WTC11 (cell line): ENCODE measurements at regions not wholly inside any gene's neighbourhood (a gene's known extent, or its start where the extent isn't known, plus 50 kb on each side); places are given as distances from the start of the nearest gene placed in this dataset.
"Not testable (repeated sequence)": the region's sequence is repeated elsewhere in the genome, so short reads cannot be mapped to it uniquely, and the experiment has no call there.

ENCODE experiments used
- ATAC-seq: fragments of 200-7000 bp; cut with Tn5 transposase; 2 replicates; pipeline ENCODE4 v1.10.0; 2021; ENCODE audit warnings: mild to moderate bottlenecking, moderate library complexity
- CTCF ChIA-PET: fragments of 300-600 bp; sonication (Branson Sonifier 250); formaldehyde crosslinking; loops from one replicate; lab custom pipeline; 2021; ENCODE audit warnings: antibody characterized with exemption; lab: Charles Lee
- POLR2A ChIA-PET: fragments of 350-600 bp; sonication (Branson Sonifier 250); formaldehyde crosslinking; loops from one replicate; lab custom pipeline; 2021; ENCODE audit warnings: antibody characterized with exemption; lab: Charles Lee
- DNase-seq: peaks from one replicate; pipeline ENCODE4 v3.0.0; 2021; ENCODE audit warnings: low spot score
- H3K27ac Mint-ChIP-seq: 2 replicates; pipeline ENCODE4 v1.8.0; 2021; ENCODE audit warnings: mixed read lengths
- H3K27me3 Mint-ChIP-seq: 2 replicates; pipeline ENCODE4 v1.8.0; 2021; ENCODE audit warnings: low read depth, mild to moderate bottlenecking, moderate library complexity, mixed read lengths
- H3K36me3 Mint-ChIP-seq: 2 replicates; pipeline ENCODE4 v1.8.0; 2021; ENCODE audit warnings: mixed read lengths
- H3K4me1 Mint-ChIP-seq: 2 replicates; pipeline ENCODE4 v1.8.0; 2022; ENCODE audit warnings: mixed read lengths
- H3K4me3 Mint-ChIP-seq: 2 replicates; pipeline ENCODE4 v1.8.0; 2021; ENCODE audit warnings: mild to moderate bottlenecking, moderate library complexity, mixed read lengths
- H3K9me3 Mint-ChIP-seq: 2 replicates; pipeline ENCODE4 v1.8.0; 2021; ENCODE audit warnings: mixed read lengths
- ATF1 ChIP-seq: sonication (generic); formaldehyde crosslinking; IDR thresholded peaks from 2 replicates; pipeline ENCODE4 v1.8.1; 2023; ENCODE audit warnings: mild to moderate bottlenecking, moderate library complexity, missing genetic modification reagents
- CBFB ChIP-seq: sonication (generic); formaldehyde crosslinking; IDR thresholded peaks from 2 replicates; pipeline ENCODE4 v1.8.1; 2022; ENCODE audit warnings: mild to moderate bottlenecking, low read depth, missing genetic modification reagents
- E2F1 ChIP-seq: sonication (generic); formaldehyde crosslinking; IDR thresholded peaks from 2 replicates; pipeline ENCODE4 v1.8.0; 2022; ENCODE audit warnings: mild to moderate bottlenecking, missing genetic modification reagents
- FOXK1 ChIP-seq: sonication (generic); formaldehyde crosslinking; IDR thresholded peaks from 2 replicates; pipeline ENCODE4 v1.8.0; 2022; ENCODE audit warnings: mild to moderate bottlenecking, moderate library complexity, missing genetic modification reagents
- FOXP1 ChIP-seq: sonication (generic); formaldehyde crosslinking; IDR thresholded peaks from 2 replicates; pipeline ENCODE4 v1.8.0; 2022; ENCODE audit warnings: missing genetic modification reagents, mild to moderate bottlenecking, moderate library complexity, borderline replicate concordance
- IRF2 ChIP-seq: sonication (generic); formaldehyde crosslinking; IDR thresholded peaks from 2 replicates; pipeline ENCODE4 v1.8.0; 2022; ENCODE audit warnings: low read depth, missing genetic modification reagents, borderline replicate concordance
- JUN ChIP-seq: sonication (generic); formaldehyde crosslinking; IDR thresholded peaks from 2 replicates; pipeline ENCODE4 v1.8.0; 2023; ENCODE audit warnings: mild to moderate bottlenecking, missing genetic modification reagents
- NFATC4 ChIP-seq: fragments of 250-450 bp; sonication (Bioruptor Pico); IDR thresholded peaks from 2 replicates; pipeline ENCODE4 v1.9.0; 2021; ENCODE audit warnings: mild to moderate bottlenecking
- PRRX2 ChIP-seq: fragments of 250-450 bp; sonication (Bioruptor Pico); IDR thresholded peaks from 2 replicates; pipeline ENCODE4 v1.8.0; 2021; ENCODE audit warnings: mild to moderate bottlenecking
- SMAD3 ChIP-seq: sonication (generic); formaldehyde crosslinking; IDR thresholded peaks from 2 replicates; pipeline ENCODE4 v1.8.0; 2022; ENCODE audit warnings: missing genetic modification reagents, mild to moderate bottlenecking, borderline replicate concordance
- SMAD4 ChIP-seq: sonication (generic); formaldehyde crosslinking; IDR thresholded peaks from 2 replicates; pipeline ENCODE4 v1.8.0; 2022; ENCODE audit warnings: mild to moderate bottlenecking, missing genetic modification reagents
- ZBTB21 ChIP-seq: sonication (generic); formaldehyde crosslinking; IDR thresholded peaks from 2 replicates; pipeline ENCODE4 v1.8.1; 2023; ENCODE audit warnings: mild to moderate bottlenecking, missing genetic modification reagents, borderline replicate concordance
- ZMAT4 ChIP-seq: fragments of 250-450 bp; sonication (Bioruptor Pico); IDR thresholded peaks from 2 replicates; pipeline ENCODE4 v1.9.0; 2021; ENCODE audit warnings: mild to moderate bottlenecking
- ZNF219 ChIP-seq: sonication (generic); formaldehyde crosslinking; IDR thresholded peaks from 2 replicates; pipeline ENCODE4 v1.8.0; 2023; ENCODE audit warnings: missing genetic modification reagents, mild to moderate bottlenecking, borderline replicate concordance
- ZNF232 ChIP-seq: sonication (generic); formaldehyde crosslinking; IDR thresholded peaks from 2 replicates; pipeline ENCODE4 v1.8.0; 2022; ENCODE audit warnings: mild to moderate bottlenecking, missing genetic modification reagents
- ZNF423 ChIP-seq: fragments of 250-450 bp; sonication (Bioruptor Pico); IDR thresholded peaks from 2 replicates; pipeline ENCODE4 v2.1.2; 2022; ENCODE audit warnings: mild to moderate bottlenecking, moderate library complexity
- ZNF671 ChIP-seq: fragments of 250-450 bp; sonication (Bioruptor Pico); IDR thresholded peaks from 2 replicates; pipeline ENCODE4 v1.8.0; 2021; ENCODE audit warnings: mild to moderate bottlenecking
- TF ChIP-seq, protein P1 (sequence below): sonication (generic); formaldehyde crosslinking; IDR thresholded peaks from 2 replicates; pipeline ENCODE4 v1.8.1; 2023; ENCODE audit warnings: mild to moderate bottlenecking, moderate library complexity, missing genetic modification reagents
- TF ChIP-seq, protein P2 (sequence below): fragments of 250-450 bp; sonication (Bioruptor Pico); IDR thresholded peaks from 2 replicates; pipeline ENCODE4 v1.9.0; 2021; ENCODE audit warnings: mild to moderate bottlenecking, borderline replicate concordance

DNA sequence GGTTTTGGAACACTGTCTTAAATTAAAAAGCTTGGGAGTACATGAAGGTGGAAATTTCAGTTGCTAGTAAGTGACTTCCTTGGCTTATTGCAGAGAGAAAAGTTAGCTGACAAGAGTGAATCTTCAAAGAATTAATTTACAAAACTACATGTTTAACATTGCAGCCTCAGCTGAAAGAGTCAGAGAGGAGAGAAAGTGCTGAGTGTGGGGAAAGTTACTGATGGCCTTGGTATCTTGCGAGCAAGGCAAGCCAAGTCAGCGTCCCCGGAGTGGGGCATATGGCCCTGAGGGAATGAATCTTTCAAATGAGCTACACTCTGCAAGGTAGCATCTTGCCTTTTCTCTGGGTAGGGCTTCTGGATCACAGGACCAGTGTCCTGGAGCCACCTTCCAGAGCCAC is 131.3 kb downstream of the LPIN1 start:
- peaks cover 3% of the 10 kb centered on the region; the same call in 1 of the 2 replicates for H3K4me1 Mint-ChIP-seq
- CTCF ChIA-PET, result no interaction called here
- H3K4me3 Mint-ChIP-seq, result no peak overlapping the region
- H3K36me3 Mint-ChIP-seq, result peaks cover 5% of the 10 kb centered on the region
- TF ChIP-seq IRF2 (no peak), JUN (CRISPR knock-in tag) (no peak), ZBTB21 (CRISPR knock-in tag) (no peak), SMAD3 (no peak), ZMAT4 (CRISPR knock-in tag) (no peak), PRRX2 (no peak), ZNF423 (no peak), E2F1 (CRISPR knock-in tag) (no peak), ATF1 (CRISPR knock-in tag) (no peak), NFATC4 (CRISPR knock-in tag) (no peak), ZNF232 (CRISPR knock-in tag) (no peak), CBFB (CRISPR knock-in tag) (no peak), ZNF671 (CRISPR knock-in tag) (no peak), FOXK1 (CRISPR knock-in tag) (no peak), ZNF219 (no peak), SMAD4 (CRISPR knock-in tag) (no peak), FOXP1 (CRISPR knock-in tag) (no peak)
- TF ChIP-seq, protein P1, sequence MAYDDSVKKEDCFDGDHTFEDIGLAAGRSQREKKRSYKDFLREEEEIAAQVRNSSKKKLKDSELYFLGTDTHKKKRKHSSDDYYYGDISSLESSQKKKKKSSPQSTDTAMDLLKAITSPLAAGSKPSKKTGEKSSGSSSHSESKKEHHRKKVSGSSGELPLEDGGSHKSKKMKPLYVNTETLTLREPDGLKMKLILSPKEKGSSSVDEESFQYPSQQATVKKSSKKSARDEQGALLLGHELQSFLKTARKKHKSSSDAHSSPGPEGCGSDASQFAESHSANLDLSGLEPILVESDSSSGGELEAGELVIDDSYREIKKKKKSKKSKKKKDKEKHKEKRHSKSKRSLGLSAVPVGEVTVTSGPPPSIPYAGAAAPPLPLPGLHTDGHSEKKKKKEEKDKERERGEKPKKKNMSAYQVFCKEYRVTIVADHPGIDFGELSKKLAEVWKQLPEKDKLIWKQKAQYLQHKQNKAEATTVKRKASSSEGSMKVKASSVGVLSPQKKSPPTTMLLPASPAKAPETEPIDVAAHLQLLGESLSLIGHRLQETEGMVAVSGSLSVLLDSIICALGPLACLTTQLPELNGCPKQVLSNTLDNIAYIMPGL (CRISPR knock-in tag), result no peak
- TF ChIP-seq, protein P2, sequence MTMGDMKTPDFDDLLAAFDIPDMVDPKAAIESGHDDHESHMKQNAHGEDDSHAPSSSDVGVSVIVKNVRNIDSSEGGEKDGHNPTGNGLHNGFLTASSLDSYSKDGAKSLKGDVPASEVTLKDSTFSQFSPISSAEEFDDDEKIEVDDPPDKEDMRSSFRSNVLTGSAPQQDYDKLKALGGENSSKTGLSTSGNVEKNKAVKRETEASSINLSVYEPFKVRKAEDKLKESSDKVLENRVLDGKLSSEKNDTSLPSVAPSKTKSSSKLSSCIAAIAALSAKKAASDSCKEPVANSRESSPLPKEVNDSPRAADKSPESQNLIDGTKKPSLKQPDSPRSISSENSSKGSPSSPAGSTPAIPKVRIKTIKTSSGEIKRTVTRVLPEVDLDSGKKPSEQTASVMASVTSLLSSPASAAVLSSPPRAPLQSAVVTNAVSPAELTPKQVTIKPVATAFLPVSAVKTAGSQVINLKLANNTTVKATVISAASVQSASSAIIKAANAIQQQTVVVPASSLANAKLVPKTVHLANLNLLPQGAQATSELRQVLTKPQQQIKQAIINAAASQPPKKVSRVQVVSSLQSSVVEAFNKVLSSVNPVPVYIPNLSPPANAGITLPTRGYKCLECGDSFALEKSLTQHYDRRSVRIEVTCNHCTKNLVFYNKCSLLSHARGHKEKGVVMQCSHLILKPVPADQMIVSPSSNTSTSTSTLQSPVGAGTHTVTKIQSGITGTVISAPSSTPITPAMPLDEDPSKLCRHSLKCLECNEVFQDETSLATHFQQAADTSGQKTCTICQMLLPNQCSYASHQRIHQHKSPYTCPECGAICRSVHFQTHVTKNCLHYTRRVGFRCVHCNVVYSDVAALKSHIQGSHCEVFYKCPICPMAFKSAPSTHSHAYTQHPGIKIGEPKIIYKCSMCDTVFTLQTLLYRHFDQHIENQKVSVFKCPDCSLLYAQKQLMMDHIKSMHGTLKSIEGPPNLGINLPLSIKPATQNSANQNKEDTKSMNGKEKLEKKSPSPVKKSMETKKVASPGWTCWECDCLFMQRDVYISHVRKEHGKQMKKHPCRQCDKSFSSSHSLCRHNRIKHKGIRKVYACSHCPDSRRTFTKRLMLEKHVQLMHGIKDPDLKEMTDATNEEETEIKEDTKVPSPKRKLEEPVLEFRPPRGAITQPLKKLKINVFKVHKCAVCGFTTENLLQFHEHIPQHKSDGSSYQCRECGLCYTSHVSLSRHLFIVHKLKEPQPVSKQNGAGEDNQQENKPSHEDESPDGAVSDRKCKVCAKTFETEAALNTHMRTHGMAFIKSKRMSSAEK (CRISPR knock-in tag), result no peak
- POLR2A ChIA-PET, result no interaction called here
- DNase-seq, result no peak
- H3K27me3 Mint-ChIP-seq, result no peaks in the 10 kb centered on the region; the same call in 1 of the 2 replicates
- H3K27ac Mint-ChIP-seq, result no peak overlapping the region
- peaks cover 17% of the 10 kb centered on the region for H3K9me3 Mint-ChIP-seq
- no peak for ATAC-seq

- POLR2A ChIA-PET, H3K27me3 Mint-ChIP-seq, DNase-seq, ATAC-seq, CTCF ChIA-PET, H3K27ac Mint-ChIP-seq, H3K4me1 Mint-ChIP-seq, H3K4me3 Mint-ChIP-seq: not testable (repeated sequence)
- H3K36me3 Mint-ChIP-seq, result peaks cover 36% of the 10 kb centered on the region
- H3K9me3 Mint-ChIP-seq, result peaks cover 50% of the 10 kb centered on the region
These were observed 138.8 kb downstream of the LPIN1 start for GRCh38 chr2:11885253-11885652.

DNA sequence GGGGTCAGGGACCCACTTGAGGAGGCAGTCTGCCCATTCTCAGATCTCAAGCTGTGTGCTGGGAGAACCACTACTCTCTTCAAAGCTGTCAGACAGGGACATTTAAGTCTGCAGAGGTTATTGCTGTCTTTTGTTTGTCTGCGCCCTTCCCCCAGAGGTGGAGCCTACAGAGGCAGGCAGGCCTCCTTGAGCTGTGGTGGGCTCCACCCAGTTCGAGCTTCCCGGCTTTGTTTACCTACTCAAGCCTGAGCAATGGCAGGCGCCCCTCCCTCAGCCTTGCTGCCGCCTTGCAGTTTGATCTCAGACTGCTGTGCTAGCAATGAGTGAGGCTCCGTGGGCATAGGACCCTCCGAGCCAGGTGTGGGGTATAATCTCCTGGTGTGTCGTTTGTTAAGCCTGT is 140.5 kb downstream of the LPIN1 start:
- H3K27ac Mint-ChIP-seq, H3K27me3 Mint-ChIP-seq, DNase-seq, CTCF ChIA-PET, POLR2A ChIA-PET, H3K4me3 Mint-ChIP-seq, H3K4me1 Mint-ChIP-seq, ATAC-seq: not testable (repeated sequence)
- Mint-ChIP-seq H3K9me3 (peaks cover 46% of the 10 kb centered on the region), H3K36me3 (peaks cover 36% of the 10 kb centered on the region)
